ENCODE measurements at regions not wholly inside any gene's neighbourhood (a gene's known extent, or its start where the extent isn't known, plus 50 kb on each side); places are given as distances from the start of the nearest gene placed in this dataset.
"Not testable (repeated sequence)": the region's sequence is repeated elsewhere in the genome, so short reads cannot be mapped to it uniquely, and the experiment has no call there.

GRCh38 chr2:122750095-122750494, 994.6 kb downstream of the TSN start:
- DNase-seq (ENCODE audit: low read depth, low spot score), result no peak

GRCh38 chr2:122750808-122751207, 995.4 kb downstream of the TSN start:
- DNase-seq (ENCODE audit: low read depth, low spot score), result no peak

GRCh38 chr2:122753336-122753735, 997.9 kb downstream of the TSN start:
- no peak for DNase-seq (ENCODE audit: low read depth, low spot score)

GRCh38 chr2:122754561-122754960, 999.1 kb downstream of the TSN start:
- DNase-seq (ENCODE audit: low read depth, low spot score), result no peak

GRCh38 chr2:122755281-122755780, 999.9 kb downstream of the TSN start:
- DNase-seq (ENCODE audit: low read depth, low spot score), result no peak

GRCh38 chr2:122758967-122759366, 1003.5 kb downstream of the TSN start:
- DNase-seq (ENCODE audit: low read depth, low spot score), result no peak

- DNase-seq (ENCODE audit: low read depth, low spot score), result no peak
Measured at GRCh38 chr2:122764014-122764413, 1008.6 kb downstream of the TSN start.

GRCh38 chr2:122780251-122780650, 1024.8 kb downstream of the TSN start:
- DNase-seq (ENCODE audit: low read depth, low spot score), result no peak

GRCh38 chr2:122794100-122794499, 1038.6 kb downstream of the TSN start:
- DNase-seq (ENCODE audit: low read depth, low spot score), result no peak

- no peak for DNase-seq (ENCODE audit: low read depth, low spot score)
Measured at GRCh38 chr2:122795763-122796162, 1040.3 kb downstream of the TSN start.

GRCh38 chr2:122799391-122799790, 1043.9 kb downstream of the TSN start:
- DNase-seq (ENCODE audit: low read depth, low spot score), result no peak

GRCh38 chr2:122800781-122801180, 1045.3 kb downstream of the TSN start:
- DNase-seq (ENCODE audit: low read depth, low spot score), result no peak

GRCh38 chr2:122804494-122804893, 1049.0 kb downstream of the TSN start:
- no peak for DNase-seq (ENCODE audit: low read depth, low spot score)

- DNase-seq (ENCODE audit: low read depth, low spot score), result no peak
Measured at GRCh38 chr2:122805346-122805745, 1049.9 kb downstream of the TSN start.

GRCh38 chr2:122808286-122808969, 1053.0 kb downstream of the TSN start:
- DNase-seq (ENCODE audit: low read depth, low spot score), result no peak

- DNase-seq (ENCODE audit: low read depth, low spot score), result not testable (repeated sequence)
Measured at GRCh38 chr2:122812214-122812613, 1056.8 kb downstream of the TSN start.

- no peak for DNase-seq (ENCODE audit: low read depth, low spot score)
Measured at GRCh38 chr2:122815120-122815519, 1059.7 kb downstream of the TSN start.

GRCh38 chr2:122816803-122817202, 1061.4 kb downstream of the TSN start:
- no peak for DNase-seq (ENCODE audit: low read depth, low spot score)

- DNase-seq (ENCODE audit: low read depth, low spot score), result no peak
Measured at GRCh38 chr2:122822319-122822718, 1066.9 kb downstream of the TSN start.

GRCh38 chr2:122830157-122830556, 1074.7 kb downstream of the TSN start:
- no peak for DNase-seq (ENCODE audit: low read depth, low spot score)

- no peak for DNase-seq (ENCODE audit: low read depth, low spot score)
Measured at GRCh38 chr2:122831649-122832048, 1076.2 kb downstream of the TSN start.

- DNase-seq (ENCODE audit: low read depth, low spot score), result peak; percentile 45
Measured at GRCh38 chr2:122843503-122843902, 1088.1 kb downstream of the TSN start.

- no peak for DNase-seq (ENCODE audit: low read depth, low spot score)
Measured at GRCh38 chr2:122851161-122851560, 1095.7 kb downstream of the TSN start.

All from astrocyte of the hippocampus (primary cell).